HepG2 (cell line): ENCODE measurements at regions not wholly inside any gene's neighbourhood (a gene's known extent, or its start where the extent isn't known, plus 50 kb on each side); places are given as distances from the start of the nearest gene placed in this dataset.

Experiments
- HDAC2 ChIP-seq: sonication (generic); formaldehyde crosslinking; IDR thresholded peaks from 2 replicates; pipeline ENCODE4 v1.4.0; 2020; ENCODE audit warnings: missing genetic modification reagents
- SOX13 ChIP-seq, 3 experiments: fragments of 450-650 bp in 1 of 3; sonication (generic) in 1 of 3; formaldehyde crosslinking in 1 of 3; IDR thresholded peaks in 2 of 3; conservative IDR thresholded peaks in 1 of 3; 2 replicates each; pipeline versions ENCODE4 v1.5.0 to v1.6.1; 2016 to 2020; ENCODE audit warnings: antibody characterized with exemption in 1 of 3, mild to moderate bottlenecking in 1 of 3, missing compliant biosample characterization in 1 of 3, missing genetic modification reagents in 1 of 3, moderate library complexity in 1 of 3
- ZNF331 ChIP-seq: sonication (generic); formaldehyde crosslinking; IDR thresholded peaks from 2 replicates; pipeline ENCODE4 v1.4.0; 2020; ENCODE audit warnings: missing genetic modification reagents
- ZNF598 ChIP-seq: sonication (generic); formaldehyde crosslinking; IDR thresholded peaks from 2 replicates; pipeline ENCODE4 v1.5.1; 2020; ENCODE audit warnings: mild to moderate bottlenecking, missing genetic modification reagents, borderline replicate concordance
- TF ChIP-seq, protein P1 (sequence below): sonication (generic); formaldehyde crosslinking; IDR thresholded peaks from 2 replicates; pipeline ENCODE4 v1.4.0; 2020; ENCODE audit warnings: mild to moderate bottlenecking, low read depth, missing genetic modification reagents
- TF ChIP-seq, protein P2 (sequence below), 2 experiments: fragments of 450-650 bp in 1 of 2; sonication (generic) in 1 of 2; formaldehyde crosslinking in 1 of 2; IDR thresholded peaks; 2 replicates each; pipeline versions ENCODE4 v1.6.1 to v1.8.0; 2016 to 2022; ENCODE audit warnings: antibody characterized with exemption in 1 of 2, mild to moderate bottlenecking in 1 of 2, missing genetic modification reagents in 1 of 2
- TF ChIP-seq, protein P3 (sequence below): IDR thresholded peaks from 2 replicates; pipeline ENCODE4 v1.6.1; 2012; ENCODE audit warnings: inconsistent platforms
- TF ChIP-seq, protein P4 (sequence below): sonication (generic); formaldehyde crosslinking; IDR thresholded peaks from 2 replicates; pipeline ENCODE4 v1.4.0; 2020; ENCODE audit warnings: mild to moderate bottlenecking, missing genetic modification reagents

DNA sequence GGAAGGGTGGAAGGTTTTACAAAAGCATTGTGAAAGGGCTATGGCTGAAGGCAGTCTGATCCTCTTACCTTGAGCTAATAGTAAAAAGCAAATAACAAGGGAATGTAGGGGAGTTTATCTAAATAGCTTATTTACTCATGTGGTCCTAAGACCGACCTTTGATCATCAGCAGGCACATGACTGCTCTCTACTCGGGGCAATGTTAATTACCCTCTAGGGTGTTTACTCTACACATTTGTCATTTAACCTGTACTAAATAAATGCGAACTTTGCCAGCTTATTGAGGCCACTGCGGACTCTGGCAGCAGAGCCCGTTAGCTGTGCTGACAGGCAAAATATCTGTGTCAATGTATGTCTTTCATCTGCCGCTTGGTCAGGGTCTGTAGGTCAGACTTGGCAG, 768.3 kb upstream of the ATXN7L3B start (continued):
- TF ChIP-seq, protein P1, sequence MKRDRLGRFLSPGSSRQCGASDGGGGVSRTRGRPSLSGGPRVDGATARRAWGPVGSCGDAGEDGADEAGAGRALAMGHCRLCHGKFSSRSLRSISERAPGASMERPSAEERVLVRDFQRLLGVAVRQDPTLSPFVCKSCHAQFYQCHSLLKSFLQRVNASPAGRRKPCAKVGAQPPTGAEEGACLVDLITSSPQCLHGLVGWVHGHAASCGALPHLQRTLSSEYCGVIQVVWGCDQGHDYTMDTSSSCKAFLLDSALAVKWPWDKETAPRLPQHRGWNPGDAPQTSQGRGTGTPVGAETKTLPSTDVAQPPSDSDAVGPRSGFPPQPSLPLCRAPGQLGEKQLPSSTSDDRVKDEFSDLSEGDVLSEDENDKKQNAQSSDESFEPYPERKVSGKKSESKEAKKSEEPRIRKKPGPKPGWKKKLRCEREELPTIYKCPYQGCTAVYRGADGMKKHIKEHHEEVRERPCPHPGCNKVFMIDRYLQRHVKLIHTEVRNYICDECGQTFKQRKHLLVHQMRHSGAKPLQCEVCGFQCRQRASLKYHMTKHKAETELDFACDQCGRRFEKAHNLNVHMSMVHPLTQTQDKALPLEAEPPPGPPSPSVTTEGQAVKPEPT (CRISPR knock-in tag), result no peak
- TF ChIP-seq, protein P2, sequence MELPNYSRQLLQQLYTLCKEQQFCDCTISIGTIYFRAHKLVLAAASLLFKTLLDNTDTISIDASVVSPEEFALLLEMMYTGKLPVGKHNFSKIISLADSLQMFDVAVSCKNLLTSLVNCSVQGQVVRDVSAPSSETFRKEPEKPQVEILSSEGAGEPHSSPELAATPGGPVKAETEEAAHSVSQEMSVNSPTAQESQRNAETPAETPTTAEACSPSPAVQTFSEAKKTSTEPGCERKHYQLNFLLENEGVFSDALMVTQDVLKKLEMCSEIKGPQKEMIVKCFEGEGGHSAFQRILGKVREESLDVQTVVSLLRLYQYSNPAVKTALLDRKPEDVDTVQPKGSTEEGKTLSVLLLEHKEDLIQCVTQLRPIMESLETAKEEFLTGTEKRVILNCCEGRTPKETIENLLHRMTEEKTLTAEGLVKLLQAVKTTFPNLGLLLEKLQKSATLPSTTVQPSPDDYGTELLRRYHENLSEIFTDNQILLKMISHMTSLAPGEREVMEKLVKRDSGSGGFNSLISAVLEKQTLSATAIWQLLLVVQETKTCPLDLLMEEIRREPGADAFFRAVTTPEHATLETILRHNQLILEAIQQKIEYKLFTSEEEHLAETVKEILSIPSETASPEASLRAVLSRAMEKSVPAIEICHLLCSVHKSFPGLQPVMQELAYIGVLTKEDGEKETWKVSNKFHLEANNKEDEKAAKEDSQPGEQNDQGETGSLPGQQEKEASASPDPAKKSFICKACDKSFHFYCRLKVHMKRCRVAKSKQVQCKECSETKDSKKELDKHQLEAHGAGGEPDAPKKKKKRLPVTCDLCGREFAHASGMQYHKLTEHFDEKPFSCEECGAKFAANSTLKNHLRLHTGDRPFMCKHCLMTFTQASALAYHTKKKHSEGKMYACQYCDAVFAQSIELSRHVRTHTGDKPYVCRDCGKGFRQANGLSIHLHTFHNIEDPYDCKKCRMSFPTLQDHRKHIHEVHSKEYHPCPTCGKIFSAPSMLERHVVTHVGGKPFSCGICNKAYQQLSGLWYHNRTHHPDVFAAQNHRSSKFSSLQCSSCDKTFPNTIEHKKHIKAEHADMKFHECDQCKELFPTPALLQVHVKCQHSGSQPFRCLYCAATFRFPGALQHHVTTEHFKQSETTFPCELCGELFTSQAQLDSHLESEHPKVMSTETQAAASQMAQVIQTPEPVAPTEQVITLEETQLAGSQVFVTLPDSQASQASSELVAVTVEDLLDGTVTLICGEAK (IDR thresholded peaks at IDR 0.05), result no peak
- TF ChIP-seq, protein P2 (CRISPR knock-in tag; IDR thresholded peaks at IDR 0.05), result no peak
- no peak for TF ChIP-seq ZNF598
- no peak for TF ChIP-seq ZNF331 (CRISPR knock-in tag)
- TF ChIP-seq HDAC2 (CRISPR knock-in tag), result no peak
- TF ChIP-seq SOX13 (IDR thresholded peaks at IDR 0.05), result no peak
- TF ChIP-seq SOX13 (CRISPR knock-in tag; conservative IDR thresholded peaks at IDR 0.05 in 1 of 2, IDR thresholded peaks at IDR 0.05 in 1 of 2), result peak in 1 of 2 experiments; percentile 48; a peak in 2 of 4 replicates
- TF ChIP-seq, protein P3, sequence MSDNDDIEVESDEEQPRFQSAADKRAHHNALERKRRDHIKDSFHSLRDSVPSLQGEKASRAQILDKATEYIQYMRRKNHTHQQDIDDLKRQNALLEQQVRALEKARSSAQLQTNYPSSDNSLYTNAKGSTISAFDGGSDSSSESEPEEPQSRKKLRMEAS, result no peak
- TF ChIP-seq, protein P4, sequence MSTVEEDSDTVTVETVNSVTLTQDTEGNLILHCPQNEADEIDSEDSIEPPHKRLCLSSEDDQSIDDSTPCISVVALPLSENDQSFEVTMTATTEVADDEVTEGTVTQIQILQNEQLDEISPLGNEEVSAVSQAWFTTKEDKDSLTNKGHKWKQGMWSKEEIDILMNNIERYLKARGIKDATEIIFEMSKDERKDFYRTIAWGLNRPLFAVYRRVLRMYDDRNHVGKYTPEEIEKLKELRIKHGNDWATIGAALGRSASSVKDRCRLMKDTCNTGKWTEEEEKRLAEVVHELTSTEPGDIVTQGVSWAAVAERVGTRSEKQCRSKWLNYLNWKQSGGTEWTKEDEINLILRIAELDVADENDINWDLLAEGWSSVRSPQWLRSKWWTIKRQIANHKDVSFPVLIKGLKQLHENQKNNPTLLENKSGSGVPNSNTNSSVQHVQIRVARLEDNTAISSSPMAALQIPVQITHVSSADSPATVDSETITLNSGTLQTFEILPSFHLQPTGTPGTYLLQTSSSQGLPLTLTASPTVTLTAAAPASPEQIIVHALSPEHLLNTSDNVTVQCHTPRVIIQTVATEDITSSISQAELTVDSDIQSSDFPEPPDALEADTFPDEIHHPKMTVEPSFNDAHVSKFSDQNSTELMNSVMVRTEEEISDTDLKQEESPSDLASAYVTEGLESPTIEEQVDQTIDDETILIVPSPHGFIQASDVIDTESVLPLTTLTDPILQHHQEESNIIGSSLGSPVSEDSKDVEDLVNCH, result no peak
- TF ChIP-seq, all 625 proteins: peak for 30
